PFSK-1 (cell line): ENCODE measurements at regions not wholly inside any gene's neighbourhood (a gene's known extent, or its start where the extent isn't known, plus 50 kb on each side); places are given as distances from the start of the nearest gene placed in this dataset.

Experiments
- FOXP2 ChIP-seq: optimal IDR thresholded peaks from 2 replicates; pipeline ENCODE3; 2011; ENCODE audit warnings: borderline replicate concordance, control low read depth, inconsistent platforms; ENCODE audit not compliant: insufficient read depth; ENCODE audit errors: extremely low read length, extremely low read depth
- POLR2AphosphoS5 ChIP-seq: IDR thresholded peaks from 2 replicates; pipeline ENCODE4 v1.6.1; 2012; ENCODE audit warnings: low read depth, mild to moderate bottlenecking, control low read depth, low read length, moderate library complexity
- SIN3A ChIP-seq: IDR thresholded peaks from 2 replicates; pipeline ENCODE4 v1.6.1; 2012; ENCODE audit warnings: mild to moderate bottlenecking, low read length, moderate library complexity, borderline replicate concordance; ENCODE audit not compliant: insufficient read depth
- TAF1 ChIP-seq: IDR thresholded peaks from 2 replicates; pipeline ENCODE4 v1.6.1; 2012; ENCODE audit warnings: low read length, control low read depth, borderline replicate concordance; ENCODE audit not compliant: insufficient read depth
- TF ChIP-seq, protein P1 (sequence below), 2 experiments: IDR thresholded peaks; 2 replicates each; pipeline versions ENCODE4 v1.6.1 to v1.8.0; 2011 to 2012; ENCODE audit warnings: low read depth in 2 of 2, low read length in 2 of 2, control low read depth in 1 of 2, inconsistent platforms in 1 of 2, mild to moderate bottlenecking in 1 of 2, moderate library complexity in 1 of 2; ENCODE audit not compliant: insufficient read depth in 1 of 2

DNA sequence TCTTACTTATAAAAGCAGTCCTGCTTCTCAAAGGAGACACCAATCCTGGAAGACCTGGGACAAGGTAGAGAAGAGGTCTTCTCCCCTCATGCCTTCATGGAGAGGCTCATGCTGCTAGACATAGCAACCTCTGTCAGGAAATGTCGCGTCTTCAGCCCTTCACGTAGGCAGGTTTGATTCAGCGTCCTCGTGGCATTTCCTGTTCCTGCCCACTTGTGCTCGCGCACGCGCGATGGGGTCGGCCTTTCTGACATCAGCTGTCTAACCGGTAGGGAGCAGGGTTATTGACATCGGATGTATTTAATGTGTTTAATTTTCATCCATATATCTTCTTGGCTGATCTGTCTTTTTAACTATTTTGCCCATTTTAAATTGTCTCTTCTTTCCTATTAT is 292.4 kb downstream of the THBS2 start:
- TF ChIP-seq SIN3A (no peak), TAF1 (no peak), POLR2AphosphoS5 (no peak), FOXP2 (no peak)
- TF ChIP-seq, protein P1, sequence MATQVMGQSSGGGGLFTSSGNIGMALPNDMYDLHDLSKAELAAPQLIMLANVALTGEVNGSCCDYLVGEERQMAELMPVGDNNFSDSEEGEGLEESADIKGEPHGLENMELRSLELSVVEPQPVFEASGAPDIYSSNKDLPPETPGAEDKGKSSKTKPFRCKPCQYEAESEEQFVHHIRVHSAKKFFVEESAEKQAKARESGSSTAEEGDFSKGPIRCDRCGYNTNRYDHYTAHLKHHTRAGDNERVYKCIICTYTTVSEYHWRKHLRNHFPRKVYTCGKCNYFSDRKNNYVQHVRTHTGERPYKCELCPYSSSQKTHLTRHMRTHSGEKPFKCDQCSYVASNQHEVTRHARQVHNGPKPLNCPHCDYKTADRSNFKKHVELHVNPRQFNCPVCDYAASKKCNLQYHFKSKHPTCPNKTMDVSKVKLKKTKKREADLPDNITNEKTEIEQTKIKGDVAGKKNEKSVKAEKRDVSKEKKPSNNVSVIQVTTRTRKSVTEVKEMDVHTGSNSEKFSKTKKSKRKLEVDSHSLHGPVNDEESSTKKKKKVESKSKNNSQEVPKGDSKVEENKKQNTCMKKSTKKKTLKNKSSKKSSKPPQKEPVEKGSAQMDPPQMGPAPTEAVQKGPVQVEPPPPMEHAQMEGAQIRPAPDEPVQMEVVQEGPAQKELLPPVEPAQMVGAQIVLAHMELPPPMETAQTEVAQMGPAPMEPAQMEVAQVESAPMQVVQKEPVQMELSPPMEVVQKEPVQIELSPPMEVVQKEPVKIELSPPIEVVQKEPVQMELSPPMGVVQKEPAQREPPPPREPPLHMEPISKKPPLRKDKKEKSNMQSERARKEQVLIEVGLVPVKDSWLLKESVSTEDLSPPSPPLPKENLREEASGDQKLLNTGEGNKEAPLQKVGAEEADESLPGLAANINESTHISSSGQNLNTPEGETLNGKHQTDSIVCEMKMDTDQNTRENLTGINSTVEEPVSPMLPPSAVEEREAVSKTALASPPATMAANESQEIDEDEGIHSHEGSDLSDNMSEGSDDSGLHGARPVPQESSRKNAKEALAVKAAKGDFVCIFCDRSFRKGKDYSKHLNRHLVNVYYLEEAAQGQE (IDR thresholded peaks at IDR 0.05; ENCODE audit: insufficient read depth in 1 of 2, low read depth in 2 of 2, low read length in 2 of 2): no peak
